GM18498 (cell line): ENCODE measurements at regions not wholly inside any gene's neighbourhood (a gene's known extent, or its start where the extent isn't known, plus 50 kb on each side); places are given as distances from the start of the nearest gene placed in this dataset.

Experiments
- ATAC-seq: cut with Tn5 transposase; IDR thresholded peaks from one replicate; pipeline ENCODE4 v1.9.1; 2021; ENCODE audit warnings: mild to moderate bottlenecking, moderate library complexity; ENCODE audit not compliant: unreplicated experiment

DNA sequence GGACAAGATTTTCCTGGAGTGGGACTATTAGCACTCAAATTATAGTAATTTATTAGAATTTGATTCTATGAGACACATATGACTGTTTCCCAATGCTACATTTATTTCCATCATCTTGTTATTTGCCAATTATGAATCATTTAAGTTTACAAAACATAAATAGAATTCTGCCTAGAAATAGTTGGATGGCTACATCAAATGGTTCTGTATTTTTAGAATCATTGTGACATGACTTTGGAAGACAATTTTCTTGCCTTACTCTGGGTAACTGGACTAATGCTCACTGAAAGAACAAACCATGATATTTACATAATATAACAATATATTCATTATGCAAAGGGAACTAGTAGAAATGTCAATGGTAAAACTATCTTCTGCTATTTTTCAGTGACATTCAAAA, 173.5 kb downstream of the ZIC1 start:
- ATAC-seq: no peak

DNA sequence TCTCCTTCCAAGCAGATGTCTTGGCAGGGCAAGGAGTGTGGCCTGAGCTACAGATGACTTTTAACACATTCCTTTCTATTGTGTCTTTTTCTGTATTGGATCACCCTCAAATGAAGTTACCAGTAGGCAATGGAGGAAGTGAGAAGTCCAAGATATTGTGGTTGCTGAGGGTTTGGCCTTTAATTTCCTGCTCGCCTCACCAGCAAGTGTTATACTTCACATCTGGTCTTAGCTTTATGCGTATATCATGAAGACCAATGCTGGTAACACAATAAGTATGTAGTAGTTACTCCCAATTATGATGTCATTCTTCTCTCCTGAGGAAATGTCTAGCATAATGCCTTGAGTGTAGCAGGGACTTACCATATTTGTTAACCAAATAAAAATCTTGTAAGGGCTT, 179.9 kb downstream of the ZIC1 start:
- ATAC-seq: no peak

DNA sequence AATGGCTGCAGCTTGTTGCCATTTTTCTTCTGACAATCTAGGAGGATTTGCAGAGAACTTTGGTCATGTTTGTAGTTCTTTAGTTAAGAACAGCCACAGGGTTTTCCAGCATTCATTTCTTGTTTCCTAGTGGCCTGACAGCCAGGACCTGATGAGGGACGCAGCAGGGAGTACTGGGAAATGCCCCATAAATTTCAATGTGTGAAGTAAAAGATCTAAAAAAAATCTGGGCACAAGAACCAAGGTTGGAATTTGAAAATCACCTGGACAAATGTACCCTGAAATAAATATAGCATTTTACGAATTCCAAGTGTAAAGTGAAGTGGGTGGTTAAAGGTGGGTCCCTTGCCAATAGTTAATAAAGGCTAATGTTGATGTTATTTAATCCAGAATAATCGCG, 195.0 kb downstream of the ZIC1 start:
- ATAC-seq: no peak

DNA sequence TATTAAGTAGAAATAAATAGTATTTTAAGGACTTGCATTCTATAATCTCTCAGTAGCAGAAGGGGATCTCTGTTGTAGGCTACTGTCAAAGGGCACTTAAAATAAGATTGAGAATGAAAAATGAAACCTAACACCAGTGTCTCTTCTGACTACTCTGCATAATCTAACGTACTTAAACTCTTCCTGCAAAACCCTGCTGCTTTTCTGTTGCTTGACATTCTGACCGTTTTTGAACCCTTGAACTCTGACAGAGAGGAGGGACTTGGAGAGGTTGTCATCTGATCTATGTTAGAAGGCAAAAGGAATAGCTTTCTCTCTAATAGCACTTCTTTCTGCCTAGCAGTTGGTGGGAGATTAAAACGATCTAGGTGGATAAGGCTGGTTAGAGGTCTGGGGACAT, 204.6 kb downstream of the ZIC1 start:
- ATAC-seq: peak; percentile 72

DNA sequence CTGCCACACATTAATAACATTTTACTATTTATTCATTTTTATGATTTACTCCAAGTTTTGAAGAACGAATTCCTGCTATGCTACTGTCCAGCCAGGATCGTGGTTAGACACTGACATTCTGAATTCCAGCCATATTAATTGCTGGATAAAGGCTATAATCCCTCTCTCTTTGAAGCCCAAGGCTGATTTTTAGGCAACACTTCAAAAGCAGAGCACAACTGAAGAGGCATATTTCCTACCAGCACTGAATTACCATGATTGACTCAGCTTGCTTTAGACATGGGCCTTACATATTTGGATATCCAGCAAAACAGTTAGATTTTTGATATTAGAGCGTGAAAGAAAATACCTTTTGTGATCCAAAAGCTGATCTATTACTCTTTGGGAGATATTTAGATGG, 205.0 kb downstream of the ZIC1 start:
- ATAC-seq: no peak

DNA sequence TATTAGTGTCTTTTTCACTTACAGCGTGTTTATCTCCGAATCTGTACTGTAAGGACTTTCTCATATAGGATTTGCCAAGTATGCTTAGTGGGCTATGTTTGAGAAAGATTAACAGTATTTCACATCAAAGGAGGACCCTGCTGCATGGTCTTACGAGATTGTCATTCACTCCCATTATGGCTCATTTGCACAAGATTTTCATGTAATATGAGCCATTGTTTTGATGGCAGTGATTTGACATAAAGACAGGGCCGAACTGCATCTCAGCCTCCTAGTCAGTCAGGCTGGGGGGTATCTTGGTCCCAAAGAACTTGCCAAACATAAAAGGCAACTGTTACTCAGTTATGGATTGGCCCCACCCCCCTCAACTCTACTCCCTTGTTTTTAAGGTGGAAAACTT, 205.9 kb downstream of the ZIC1 start:
- no peak for ATAC-seq

DNA sequence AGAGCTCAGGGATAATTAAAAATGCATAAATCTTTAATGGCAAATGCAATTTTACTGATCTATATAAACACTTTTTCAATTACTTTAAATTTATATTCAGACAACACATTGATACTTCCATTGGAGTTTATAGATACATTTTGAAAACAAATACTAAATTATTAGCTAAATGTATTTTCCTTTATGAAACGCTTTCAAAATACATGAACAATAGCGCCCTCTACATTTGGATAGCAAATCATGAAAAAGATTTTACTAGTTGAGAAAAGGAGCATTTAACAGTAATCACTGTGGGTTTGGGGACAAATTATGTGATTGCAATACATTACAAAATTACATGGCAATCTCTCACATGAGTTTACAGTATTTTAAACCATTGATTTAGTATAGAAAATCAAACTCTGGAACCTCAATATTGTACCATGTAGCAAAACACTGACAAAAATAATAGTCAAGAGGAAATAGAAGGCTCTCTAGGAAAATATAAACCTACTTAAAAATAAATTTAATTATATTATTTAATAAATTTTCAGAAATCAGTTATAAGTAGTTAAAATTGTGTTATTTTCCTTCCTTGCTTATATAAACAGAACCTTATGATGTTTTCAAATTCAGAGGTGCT, 207.9 kb downstream of the ZIC1 start:
- ATAC-seq: no peak

DNA sequence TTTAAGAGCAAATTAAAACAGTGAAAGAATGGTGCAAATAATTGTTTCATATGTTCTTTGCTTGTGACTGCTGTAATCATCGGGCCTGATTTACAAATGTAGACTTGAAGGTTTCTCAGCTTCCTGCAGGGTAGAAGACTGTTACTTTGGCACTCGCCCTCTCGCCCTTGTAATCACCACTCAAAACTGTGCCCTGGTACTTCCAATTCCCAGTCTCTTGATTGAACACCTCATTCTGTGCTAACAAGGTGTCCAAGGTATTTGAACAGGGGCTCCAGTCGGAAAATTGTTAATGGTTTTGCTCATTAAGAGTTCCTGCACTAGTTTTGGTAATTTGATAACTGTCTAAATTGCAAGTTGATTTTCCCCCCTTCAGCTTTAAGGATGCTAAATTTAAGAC, 209.5 kb downstream of the ZIC1 start:
- ATAC-seq: no peak

DNA sequence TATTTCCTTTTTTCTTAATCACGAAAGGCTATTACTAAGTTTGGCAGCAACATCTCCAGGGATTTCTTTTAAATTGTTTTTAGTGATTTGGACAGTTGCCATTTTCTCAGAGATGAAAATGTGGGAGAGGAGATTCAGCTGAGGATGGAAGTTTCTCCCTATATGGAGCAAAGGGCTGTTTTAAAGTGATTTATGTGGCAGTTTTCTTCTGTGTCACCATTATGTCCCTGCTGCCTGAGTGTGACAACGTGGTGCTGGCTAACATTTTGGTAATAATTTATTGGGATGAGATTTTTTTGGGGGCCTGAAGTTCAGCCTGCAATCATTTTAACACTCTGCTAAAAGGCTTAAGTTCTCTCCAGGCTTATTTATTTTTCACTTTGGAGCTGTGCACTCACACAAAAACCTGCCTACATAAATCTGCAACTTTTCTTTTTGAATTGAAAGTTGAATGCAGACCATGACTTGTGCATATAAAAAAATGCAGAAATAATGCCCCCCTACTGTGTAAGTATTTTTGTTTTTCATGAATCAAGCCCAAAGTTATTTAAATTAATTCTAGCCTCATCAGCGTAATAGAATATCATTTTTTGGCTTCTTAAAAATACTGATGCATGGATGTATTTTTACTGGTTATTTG, 210.9 kb downstream of the ZIC1 start:
- ATAC-seq: no peak

DNA sequence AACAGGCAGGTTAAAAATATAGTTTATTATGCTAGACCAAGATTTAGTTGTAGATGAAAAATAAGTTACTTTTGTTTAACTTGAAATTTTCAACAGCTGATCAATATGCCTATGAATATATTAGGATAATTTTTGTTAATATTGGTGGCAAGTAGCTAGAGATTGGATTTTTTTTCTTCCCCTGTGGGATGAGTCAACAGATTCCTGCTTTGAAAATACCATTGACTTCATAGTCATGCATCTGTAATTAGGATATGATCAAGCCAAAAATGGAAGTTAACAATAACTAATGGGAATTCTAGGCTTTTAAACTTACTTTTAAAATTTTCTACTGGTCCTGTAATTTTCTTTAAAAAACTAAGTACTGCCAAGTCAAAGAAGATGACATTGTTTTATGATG, 211.7 kb downstream of the ZIC1 start:
- no peak for ATAC-seq

DNA sequence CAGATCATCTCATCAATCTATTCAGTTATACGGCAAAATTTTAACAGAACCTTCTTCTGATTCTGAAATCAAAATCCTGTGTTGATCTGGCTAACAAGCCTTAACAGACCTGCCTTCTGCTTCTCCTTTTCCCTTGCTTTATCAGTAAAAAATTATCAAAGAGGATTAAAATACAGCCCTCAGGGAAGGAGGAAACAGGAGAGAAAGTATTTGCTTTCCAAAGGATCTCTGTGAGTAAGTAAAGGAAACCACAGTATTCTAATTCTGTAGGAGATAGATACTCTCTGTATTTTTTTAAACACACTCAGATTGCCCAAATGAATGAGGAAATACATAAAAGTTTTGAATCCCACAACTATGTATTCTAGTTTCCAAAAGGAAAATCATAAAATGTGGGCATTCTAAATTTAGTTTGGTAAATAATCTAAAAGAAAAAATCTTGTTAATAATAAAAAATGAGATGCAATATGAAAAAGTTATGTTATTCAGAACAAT, 221.8 kb downstream of the ZIC1 start:
- ATAC-seq: no peak

DNA sequence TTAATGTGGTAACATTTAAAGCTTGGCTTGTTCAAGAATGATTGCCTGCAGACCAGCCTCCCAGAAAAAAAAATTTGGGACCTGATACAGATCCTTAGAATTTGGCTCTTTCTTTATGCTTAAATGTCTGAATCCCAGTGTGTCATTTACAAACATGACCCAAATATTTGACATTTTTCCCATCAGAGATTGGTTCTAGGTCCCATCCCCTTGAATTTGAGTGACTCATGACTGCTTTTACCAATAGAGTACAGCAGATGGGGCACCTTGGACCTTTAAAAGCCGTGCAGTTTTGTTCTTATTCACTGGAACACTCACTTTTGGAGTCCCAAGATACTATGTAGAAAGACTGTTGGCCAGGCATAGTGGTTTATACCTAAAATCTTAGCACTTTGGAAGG, 231.6 kb downstream of the ZIC1 start:
- ATAC-seq: no peak

DNA sequence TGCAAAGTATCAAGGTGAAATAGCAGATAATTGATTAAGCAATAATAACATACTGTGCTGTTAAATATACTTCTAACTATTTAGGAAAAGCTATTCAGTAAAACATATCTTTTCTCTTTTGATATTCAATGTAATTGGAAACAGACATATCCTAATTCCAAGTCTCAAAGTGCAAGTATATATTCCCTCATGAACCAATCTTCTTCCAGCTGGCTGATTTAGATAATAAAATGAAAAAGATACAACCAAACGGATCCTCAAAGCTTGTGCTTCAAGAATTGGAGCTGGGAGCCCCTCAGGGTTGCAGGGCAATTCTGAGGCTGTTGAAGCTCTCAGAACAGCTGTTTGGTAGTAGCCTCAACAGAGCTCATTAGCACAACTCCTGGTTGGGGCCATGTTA, 236.6 kb downstream of the ZIC1 start:
- no peak for ATAC-seq

DNA sequence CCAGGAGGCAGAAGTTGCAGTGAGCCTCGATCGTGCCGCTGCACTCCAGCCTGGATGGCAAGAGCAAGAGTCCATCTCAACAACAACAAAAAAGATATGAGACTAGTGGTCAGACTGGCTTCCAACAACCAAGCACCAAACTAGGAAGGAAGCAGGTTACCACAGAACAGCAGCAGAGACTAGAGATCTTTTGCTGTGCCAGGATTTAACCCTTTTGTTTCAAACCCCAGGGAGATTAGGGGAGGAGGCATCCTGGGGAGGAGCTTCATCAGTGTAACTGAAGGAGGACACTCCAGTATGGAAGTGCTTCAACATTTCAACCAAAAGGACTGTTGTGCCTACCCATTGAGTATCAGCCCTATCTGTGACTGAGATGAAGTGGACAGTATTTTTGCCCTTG, 240.3 kb downstream of the ZIC1 start:
- ATAC-seq: no peak

DNA sequence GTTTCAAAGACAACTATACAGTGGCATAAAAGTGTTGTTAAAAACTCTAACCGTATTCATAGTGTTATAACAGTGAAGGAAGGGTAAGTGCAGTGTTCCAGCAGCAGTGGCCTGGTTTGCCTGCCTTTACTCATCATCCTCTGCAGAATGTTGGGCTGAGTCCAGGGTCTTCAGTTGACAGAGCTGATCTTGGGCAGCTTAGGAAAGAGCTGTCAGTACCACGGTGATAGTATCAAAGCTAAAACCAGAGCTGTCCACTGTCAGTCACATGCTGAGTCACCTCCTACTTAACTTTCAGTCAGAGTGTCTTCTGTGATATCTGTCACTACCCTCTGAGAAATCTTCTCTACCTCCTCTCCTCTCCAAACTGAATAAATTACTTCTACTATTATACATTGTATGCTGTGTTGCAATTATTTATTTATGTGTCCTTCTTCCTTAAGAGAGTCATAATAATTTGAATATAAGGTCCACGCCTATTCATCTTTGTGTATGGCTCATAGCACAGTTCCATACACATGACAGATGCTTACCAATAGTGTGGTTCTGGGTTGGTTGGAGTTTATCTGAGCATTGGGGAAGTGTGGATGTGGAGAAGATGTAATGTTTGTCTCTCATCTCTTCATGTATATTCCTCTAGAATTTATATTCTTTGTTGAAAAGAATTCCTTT, 242.1 kb downstream of the ZIC1 start:
- ATAC-seq: no peak

DNA sequence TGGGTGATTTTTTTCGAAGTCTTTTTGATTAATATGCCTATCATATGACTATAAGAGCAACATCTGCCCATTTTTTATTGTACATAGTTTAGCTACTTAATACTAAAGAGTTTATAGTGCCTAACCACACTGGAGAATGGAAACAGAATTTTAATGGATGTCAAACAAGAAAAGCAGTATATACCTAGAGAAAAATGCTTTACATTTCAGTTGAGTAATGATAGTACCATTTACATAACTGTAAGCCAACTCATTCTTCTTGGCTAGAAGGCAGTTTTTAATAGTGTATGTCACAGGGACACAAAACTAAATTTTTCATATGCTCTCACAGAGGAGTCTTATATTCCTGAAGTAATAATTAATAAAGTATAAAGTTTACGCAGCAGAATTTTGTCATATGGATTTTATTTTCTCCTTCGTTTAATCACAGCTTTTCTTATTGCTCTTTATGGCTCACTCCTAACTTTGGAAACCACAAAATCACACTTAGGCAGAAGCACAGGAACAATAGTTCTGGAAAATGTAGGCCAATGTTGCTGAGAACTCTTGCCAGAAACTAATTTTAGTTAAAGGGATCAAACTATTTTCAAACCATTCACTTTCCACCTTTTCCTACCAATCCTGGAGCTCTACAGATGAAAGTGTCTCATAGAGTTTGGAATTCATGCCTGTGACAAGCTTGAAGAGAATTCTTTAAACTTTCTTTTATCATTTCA, 243.6 kb downstream of the ZIC1 start:
- no peak for ATAC-seq

DNA sequence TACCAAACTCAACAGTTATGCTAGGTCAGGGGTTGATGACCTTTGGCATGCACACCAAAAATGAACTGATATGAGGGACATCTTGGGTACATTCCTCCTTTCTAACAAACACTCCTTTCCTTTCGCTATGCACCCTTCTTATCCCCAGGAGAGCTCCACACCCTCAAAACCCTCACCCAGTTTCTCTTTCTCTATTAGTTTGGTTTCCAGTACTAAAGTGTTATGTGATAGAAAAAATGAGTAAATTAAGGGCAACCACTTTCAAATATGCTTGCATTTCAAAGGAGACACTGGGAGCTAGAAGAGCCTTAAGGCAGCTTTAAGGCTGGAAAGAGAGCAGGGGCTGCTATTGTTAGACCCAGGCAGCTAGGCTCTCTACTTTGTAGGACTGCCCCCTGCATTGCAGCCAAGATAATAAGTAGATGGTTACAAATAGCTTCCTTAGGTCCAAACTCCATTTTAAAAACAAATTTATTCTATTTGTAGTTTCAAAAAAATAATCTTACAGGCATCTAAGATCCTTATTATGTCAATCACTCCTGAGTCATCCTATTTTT, 244.3 kb downstream of the ZIC1 start:
- ATAC-seq: no peak

DNA sequence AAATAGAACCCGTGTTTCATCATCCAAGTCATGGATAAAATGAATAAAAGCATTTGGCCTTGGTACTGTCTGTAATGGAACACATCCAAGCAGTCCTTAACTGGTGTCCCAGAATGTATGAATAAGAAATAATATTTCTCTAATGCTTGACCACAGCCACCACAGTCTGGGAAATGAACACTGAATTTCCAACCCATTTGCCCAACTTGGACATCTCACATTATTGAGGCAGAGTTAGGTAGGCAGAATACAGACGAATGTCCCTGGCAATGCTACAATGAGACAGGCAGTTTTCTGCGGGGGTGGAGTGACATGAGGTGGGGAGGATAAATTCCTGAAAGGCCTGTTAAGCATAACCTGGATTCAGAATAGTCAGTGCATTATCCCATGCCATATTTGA, 245.7 kb downstream of the ZIC1 start:
- no peak for ATAC-seq

DNA sequence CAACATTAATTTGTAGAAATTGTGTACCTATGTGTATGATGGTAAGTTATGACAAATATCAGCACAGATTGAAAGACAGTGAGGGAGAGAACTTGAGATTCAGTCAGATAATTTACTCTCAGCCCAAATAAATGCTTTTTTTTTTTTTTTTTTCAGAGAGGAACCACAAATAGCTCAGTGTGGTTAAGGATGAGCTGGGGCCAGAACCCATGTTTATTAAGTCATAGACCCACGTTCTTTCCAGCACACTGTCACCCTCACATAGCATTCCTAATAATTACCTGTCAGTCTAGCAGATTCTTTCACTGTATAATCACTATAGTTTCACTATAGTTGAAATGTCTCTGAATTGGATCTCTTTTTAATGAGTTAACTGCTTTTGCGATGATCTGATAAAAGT, 246.1 kb downstream of the ZIC1 start:
- ATAC-seq: no peak

DNA sequence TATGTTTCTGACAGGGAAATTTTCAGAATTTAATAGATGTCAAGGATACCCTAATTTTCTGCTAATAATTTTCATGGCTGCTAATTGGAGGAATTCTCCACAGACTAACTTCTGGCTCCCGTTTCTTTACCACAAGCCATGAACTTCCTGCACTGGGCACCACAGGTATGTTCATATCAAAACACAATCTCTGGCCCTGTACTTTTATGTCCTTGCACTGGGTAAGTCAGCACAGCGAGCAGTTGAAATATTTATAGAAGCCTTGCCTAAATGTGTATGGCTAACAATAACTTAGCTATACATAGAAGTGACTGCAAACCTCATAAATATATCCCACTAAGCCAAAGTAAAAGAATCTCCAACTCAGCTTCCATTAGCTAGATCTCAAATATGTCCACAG, 246.9 kb downstream of the ZIC1 start:
- no peak for ATAC-seq

DNA sequence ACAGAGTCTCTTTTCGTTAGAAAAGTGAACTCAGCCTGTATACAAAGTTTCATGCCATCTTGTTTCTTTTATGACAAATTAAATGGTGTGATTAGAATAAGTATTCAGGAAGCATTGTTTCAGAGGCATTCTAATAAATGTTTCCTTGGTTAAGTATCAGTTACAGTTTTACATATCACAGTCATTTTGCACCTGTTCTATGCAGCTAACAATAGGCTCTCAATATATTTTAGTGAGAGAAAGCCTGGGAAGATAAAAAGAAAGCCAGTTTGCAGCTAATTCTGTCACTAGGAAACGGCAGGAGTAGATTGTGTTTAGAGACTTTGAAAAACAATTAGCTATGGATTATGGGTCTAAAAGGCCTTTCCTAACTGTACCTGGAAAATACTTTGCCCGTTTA, 252.8 kb downstream of the ZIC1 start:
- no peak for ATAC-seq

DNA sequence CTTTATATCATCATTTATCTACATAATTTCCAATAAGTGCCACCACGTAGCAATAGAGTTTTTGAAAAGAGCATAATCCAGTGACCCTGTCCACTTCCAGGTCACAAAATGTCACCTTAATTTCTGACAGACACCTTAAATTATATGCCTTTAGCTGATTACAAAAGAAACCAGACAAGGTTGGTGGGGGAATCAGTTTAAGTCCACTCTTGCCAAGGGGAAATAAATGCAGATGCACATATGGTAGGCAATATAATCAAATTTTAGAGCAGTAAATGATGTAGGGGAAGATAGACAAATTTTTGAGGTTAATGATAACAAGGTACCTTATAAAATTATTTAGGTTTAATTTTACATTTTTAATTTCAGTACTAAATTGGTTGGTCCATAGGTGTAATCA, 253.5 kb downstream of the ZIC1 start:
- ATAC-seq: no peak
